Astrocyte of the cerebellum (primary cell): ENCODE measurements at regions not wholly inside any gene's neighbourhood (a gene's known extent, or its start where the extent isn't known, plus 50 kb on each side); places are given as distances from the start of the nearest gene placed in this dataset.

Source experiments
- DNase-seq: peaks from one replicate; pipeline ENCODE4 v3.0.0-alpha.2; 2011; ENCODE audit warnings: low read depth
- H3K4me3 ChIP-seq: 2 replicates; pipeline ENCODE4 v1.5.1; 2011; ENCODE audit warnings: mild to moderate bottlenecking, low read depth, low read length, moderate library complexity
- CTCF ChIP-seq: IDR thresholded peaks from 2 replicates; pipeline ENCODE4 v1.5.1; 2012; ENCODE audit warnings: low read length, low read depth, moderate library complexity, mild to moderate bottlenecking; ENCODE audit errors: missing control alignments
- in situ Hi-C: cut with HindIII; loops from 2 replicates; pipeline ENCODE4 v1.10.0; 2017; ENCODE audit warnings: low sequenced_read_pairs

- no peak overlapping the region for H3K4me3 ChIP-seq
- no peak for DNase-seq
- in situ Hi-C loops: no loop called here
- TF ChIP-seq CTCF: no peak
These were observed 53.5 kb upstream of the UBE3A start for GRCh38 chr15:25492315-25492714.
